ENCODE measurements at regions not wholly inside any gene's neighbourhood (a gene's known extent, or its start where the extent isn't known, plus 50 kb on each side); places are given as distances from the start of the nearest gene placed in this dataset.
"Not testable (repeated sequence)": the region's sequence is repeated elsewhere in the genome, so short reads cannot be mapped to it uniquely, and the experiment has no call there.

DNA sequence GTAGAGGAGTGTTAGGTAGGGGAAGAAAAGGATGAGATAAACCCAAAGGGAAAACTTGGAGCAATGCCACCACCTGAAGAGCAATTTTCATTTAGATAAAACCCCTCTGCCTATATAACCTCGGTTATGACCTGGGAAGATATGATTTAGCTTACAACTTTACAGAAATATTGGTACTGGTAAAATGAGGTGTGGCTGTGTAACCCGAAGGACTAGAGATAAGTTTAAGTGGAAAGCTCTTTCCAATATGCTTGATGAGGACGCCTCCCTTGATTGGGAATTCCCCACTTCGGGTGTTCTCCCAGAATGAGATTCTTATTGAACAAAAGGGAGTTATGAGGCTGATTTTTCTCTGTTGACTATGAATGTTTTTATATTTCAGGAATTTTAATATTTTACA is 109.5 kb upstream of the CDK6 start:
- DNase-seq (ENCODE audit: low read depth): no peak
- no peak overlapping the region for H3K4me3 ChIP-seq (ENCODE audit: low read depth, low read length)
- TF ChIP-seq, protein P1, sequence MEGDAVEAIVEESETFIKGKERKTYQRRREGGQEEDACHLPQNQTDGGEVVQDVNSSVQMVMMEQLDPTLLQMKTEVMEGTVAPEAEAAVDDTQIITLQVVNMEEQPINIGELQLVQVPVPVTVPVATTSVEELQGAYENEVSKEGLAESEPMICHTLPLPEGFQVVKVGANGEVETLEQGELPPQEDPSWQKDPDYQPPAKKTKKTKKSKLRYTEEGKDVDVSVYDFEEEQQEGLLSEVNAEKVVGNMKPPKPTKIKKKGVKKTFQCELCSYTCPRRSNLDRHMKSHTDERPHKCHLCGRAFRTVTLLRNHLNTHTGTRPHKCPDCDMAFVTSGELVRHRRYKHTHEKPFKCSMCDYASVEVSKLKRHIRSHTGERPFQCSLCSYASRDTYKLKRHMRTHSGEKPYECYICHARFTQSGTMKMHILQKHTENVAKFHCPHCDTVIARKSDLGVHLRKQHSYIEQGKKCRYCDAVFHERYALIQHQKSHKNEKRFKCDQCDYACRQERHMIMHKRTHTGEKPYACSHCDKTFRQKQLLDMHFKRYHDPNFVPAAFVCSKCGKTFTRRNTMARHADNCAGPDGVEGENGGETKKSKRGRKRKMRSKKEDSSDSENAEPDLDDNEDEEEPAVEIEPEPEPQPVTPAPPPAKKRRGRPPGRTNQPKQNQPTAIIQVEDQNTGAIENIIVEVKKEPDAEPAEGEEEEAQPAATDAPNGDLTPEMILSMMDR (IDR thresholded peaks at IDR 0.05; ENCODE audit: low read depth, low read length, missing control alignments): no peak

DNA sequence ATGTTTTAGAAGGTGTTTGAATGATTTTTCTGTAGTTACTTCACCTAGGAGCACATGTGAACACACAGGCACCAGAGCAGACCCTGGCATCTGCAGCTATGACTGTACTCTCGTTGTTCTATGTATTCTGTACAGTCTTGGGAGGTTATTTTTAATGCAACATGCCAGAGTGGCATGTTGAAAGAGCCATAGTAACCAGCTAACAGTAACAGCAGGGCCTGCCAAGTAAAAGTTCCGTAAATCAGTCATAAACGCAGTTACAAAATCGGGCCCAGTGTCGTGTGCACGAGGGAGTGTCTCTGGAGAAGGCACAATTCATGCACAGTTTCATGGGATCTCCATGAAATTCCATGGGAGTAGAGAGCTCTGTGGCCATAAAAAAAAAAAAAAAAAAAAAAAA is 108.3 kb upstream of the CDK6 start:
- DNase-seq (ENCODE audit: low read depth): no peak
- no peak overlapping the region for H3K4me3 ChIP-seq (ENCODE audit: low read depth, low read length)
- TF ChIP-seq, protein P1 (IDR thresholded peaks at IDR 0.05; ENCODE audit: low read depth, low read length, missing control alignments): no peak

DNA sequence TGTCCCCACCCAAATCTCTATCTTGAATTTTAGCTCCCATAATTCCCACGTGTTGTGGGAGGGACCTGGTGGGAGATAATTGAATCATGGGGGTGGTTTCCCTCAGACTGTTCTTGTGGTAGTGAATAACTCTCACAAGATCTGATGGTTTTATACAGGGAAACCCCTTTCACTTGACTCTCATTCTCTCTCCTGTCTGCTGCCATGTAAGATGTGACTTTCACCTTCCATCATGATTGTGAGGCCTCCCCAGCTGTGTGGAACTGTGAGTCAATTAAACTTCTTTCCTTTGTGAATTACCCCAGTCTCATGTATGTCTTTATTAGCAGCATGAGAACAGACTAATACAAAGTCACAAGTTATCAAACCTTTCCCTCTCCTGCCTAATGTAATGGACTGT is 106.3 kb upstream of the CDK6 start:
- not testable (repeated sequence) for H3K4me3 ChIP-seq (ENCODE audit: low read depth, low read length); DNase-seq (ENCODE audit: low read depth)

DNA sequence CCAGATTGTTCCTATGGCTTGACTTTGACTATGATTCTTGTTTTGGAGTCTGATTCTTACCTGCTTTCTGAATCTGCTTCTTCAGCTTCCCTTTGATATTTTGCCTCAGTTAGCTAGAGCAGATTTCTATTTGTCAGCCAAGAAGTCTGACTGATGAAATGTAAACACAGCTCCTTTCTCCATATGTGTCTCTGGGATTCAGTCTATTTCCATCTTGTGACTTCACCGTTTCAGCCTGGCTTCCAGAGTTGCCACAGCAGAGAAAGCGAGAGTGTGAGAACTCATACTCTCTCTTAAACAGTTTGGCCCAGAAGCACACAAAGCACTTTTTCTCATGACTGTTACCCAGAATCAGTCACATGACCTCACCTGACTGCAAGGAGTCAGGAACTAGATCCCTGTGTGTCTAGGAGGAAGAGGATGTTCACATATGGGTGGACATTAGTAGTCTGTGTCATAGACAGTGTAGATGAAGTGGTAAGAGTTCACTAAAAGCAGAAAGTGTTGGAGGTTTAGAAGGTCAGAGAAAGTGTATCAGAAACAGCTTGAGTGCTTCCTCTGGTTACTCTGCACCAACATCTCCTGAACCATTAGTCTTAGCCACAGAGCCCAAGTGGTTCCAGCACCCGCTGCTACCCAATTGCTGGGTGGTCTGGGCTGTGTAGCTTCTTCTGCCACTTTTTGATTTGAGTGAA is 103.4 kb upstream of the CDK6 start:
- no peak for DNase-seq (ENCODE audit: low read depth)
- TF ChIP-seq, protein P1 (IDR thresholded peaks at IDR 0.05; ENCODE audit: low read depth, low read length, missing control alignments): no peak
- no peak overlapping the region for H3K4me3 ChIP-seq (ENCODE audit: low read depth, low read length)

DNA sequence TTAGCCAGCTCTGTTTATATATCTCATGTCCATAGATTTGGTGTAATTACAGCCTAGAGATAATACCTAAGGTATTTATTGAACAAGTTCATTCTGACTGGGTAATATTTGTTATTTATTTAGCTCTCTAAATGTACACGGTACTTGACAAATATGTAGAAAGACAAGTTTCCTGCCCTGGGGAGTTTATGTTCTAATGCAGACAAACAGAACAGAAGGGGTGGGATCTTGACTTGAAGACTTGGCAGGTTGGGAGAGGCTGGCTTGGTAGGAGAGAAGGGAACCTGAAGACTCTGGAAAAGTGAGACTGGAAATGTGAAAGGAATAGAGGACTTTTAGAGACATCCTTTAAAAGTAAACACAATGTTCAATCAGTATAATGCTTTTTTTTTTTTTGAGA is 97.7 kb upstream of the CDK6 start:
- TF ChIP-seq, protein P1 (IDR thresholded peaks at IDR 0.05; ENCODE audit: low read depth, low read length, missing control alignments): no peak
- H3K4me3 ChIP-seq (ENCODE audit: low read depth, low read length): no peak overlapping the region
- no peak for DNase-seq (ENCODE audit: low read depth)

DNA sequence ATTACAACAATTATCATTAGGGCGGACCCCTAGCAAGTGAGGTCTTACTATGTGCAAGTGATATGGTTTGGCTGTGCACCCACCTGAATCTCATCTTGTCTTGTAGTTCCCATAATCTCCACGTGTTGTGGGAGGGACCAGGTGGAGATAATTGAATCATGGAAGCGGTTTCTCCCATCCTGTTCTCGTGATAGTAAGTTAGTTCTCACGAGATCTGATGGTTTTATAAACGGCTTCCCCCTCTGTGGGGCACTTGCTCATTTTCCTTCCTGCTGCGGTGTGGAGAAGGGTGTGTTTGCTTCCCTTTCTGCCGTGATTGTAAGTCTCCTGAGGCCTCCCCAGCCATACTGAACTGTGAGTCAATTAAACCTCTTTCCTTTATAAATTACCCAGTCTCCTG is 96.1 kb upstream of the CDK6 start:
- TF ChIP-seq, protein P1 (IDR thresholded peaks at IDR 0.05; ENCODE audit: low read depth, low read length, missing control alignments): no peak
- H3K4me3 ChIP-seq (ENCODE audit: low read depth, low read length): no peak overlapping the region
- no peak for DNase-seq (ENCODE audit: low read depth)

DNA sequence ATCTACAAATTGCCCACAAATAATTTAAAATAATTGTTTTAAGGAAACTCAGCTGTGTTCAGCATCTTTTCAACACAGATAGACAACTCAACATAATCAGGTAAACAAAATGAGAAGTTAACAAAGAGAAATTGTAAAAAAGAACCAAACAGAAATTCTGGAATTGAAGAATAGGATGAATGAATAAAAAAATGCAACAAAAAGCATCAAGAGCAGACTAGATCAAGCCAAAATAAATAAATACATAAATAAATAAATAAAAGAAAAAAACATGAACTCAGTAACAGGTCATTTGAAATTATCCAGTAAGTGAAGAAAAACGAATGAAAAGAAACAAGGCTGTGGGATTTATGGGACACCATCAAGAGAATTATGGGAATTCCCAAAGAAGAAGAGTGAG is 94.0 kb upstream of the CDK6 start:
- TF ChIP-seq, protein P1 (IDR thresholded peaks at IDR 0.05; ENCODE audit: low read depth, low read length, missing control alignments): no peak
- no peak overlapping the region for H3K4me3 ChIP-seq (ENCODE audit: low read depth, low read length)
- DNase-seq (ENCODE audit: low read depth): no peak

Data from GM12864 (cell line).